HG03432 (cell line): ENCODE measurements at regions not wholly inside any gene's neighbourhood (a gene's known extent, or its start where the extent isn't known, plus 50 kb on each side); places are given as distances from the start of the nearest gene placed in this dataset.
A peak's percentile ranks its signal among the peaks of the same experiment; 100 is the strongest.

Experiments used
- ATAC-seq: cut with Tn5 transposase; IDR thresholded peaks from one replicate; pipeline ENCODE4 v1.9.1; 2021; ENCODE audit warnings: mild to moderate bottlenecking, moderate library complexity; ENCODE audit not compliant: unreplicated experiment

- ATAC-seq: no peak
Observed at GRCh38 chr2:34098256-34098655, 499.2 kb upstream of the FAM98A start.

GRCh38 chr2:34096562-34097171 lies 497.6 kb upstream of the FAM98A start:
- peak; percentile 83 for ATAC-seq

- ATAC-seq: peak; percentile 61
Observed at GRCh38 chr2:34093790-34094189, 494.7 kb upstream of the FAM98A start.

- ATAC-seq: no peak
Observed at GRCh38 chr2:34070196-34070595, 471.1 kb upstream of the FAM98A start.

DNA sequence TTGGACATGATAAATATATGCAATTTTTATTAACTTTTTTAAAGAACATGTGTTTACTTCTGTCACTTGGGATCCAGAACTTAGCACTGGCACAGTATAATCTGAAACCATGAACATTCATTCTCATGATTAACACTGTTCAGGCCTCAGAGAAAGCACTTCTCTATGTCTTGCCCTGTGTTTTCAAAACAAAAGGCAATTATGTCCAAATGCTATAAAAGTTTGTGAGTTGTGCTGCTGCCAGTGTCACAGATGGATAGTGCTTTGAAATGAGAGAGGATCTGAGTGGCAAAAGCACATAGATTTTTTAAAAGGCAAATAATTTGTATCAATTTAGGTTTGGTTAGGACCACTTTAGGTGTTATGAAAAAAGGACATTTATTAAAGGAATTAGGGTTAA lies 470.5 kb upstream of the FAM98A start:
- no peak for ATAC-seq

DNA sequence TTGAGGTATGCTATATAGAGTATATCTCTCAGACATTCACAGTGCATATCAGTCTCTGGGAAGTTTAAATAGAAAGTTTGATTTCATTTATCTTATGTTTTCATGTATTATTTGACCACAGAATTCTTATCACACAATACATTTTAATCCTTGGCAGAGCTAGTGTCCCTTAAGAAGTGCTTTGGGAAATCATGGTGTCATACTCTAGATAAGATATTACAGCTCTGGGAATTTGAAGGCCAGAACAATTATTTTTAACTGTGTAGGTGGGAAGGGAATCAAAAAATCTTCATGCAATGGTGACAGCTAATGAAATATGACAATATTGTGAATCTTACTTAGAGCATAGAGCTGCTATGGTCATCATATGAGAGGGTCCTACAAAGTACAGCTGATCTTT lies 451.3 kb upstream of the FAM98A start:
- no peak for ATAC-seq

DNA sequence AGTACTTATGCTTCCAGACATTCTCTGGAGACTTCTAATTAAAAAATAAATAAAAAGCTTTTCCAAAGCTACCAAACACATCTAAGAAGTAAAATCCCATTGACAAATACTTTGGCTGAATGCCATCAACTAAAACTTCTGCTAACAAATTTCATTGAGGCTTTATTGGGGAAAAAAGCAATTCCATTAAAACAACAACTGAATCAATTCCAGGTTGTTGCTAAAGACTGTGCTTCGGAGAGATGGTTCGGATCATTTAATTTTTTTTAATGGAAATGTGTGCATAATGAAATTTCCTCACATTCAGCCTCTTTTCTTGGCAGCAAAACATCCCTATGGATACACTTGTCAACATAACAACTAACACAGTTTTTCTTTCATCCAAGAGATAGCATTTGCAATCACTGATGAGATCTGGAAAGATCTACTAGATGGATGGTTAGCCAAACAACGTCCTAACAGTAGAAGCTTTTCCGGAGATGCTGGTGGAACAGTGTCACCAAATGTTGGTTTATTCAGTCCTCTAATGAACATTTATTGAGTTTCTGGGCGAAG lies 446.1 kb upstream of the FAM98A start:
- no peak for ATAC-seq

- no peak for ATAC-seq
Observed at GRCh38 chr2:34037886-34038285, 438.8 kb upstream of the FAM98A start.

- no peak for ATAC-seq
Observed at GRCh38 chr2:34037157-34037556, 438.1 kb upstream of the FAM98A start.

- no peak for ATAC-seq
Observed at GRCh38 chr2:34031097-34031496, 432.0 kb upstream of the FAM98A start.

- no peak for ATAC-seq
Observed at GRCh38 chr2:34030273-34030672, 431.2 kb upstream of the FAM98A start.

GRCh38 chr2:34029073-34029472 lies 430.0 kb upstream of the FAM98A start:
- ATAC-seq: no peak

- no peak for ATAC-seq
Observed at GRCh38 chr2:34025196-34025595, 426.1 kb upstream of the FAM98A start.

GRCh38 chr2:34012715-34013302 lies 413.7 kb upstream of the FAM98A start:
- peak; percentile 88 for ATAC-seq

- ATAC-seq: no peak
Observed at GRCh38 chr2:34011684-34012083, 412.6 kb upstream of the FAM98A start.

- ATAC-seq: no peak
Observed at GRCh38 chr2:34005901-34006300, 406.8 kb upstream of the FAM98A start.

- no peak for ATAC-seq
Observed at GRCh38 chr2:34004936-34005335, 405.8 kb upstream of the FAM98A start.

DNA sequence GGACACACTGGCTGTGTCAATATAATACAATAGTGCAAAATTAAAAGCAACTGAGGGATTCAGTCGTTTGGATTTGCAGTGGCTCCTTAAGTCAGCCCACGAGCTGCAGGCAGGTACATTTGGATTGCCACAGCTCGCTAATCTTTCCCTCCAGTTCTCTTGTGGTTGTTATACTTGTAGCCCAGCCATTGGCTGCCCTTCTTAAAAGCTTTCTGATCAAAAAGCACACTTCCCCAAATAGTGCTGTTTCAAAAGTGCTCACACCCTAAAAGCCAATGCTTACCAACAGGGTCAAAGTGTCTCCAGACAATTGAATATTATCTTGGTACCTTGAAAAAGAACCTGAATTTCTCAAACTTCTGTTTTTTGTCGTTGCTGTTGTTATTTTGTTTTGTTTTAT lies 404.7 kb upstream of the FAM98A start:
- no peak for ATAC-seq

DNA sequence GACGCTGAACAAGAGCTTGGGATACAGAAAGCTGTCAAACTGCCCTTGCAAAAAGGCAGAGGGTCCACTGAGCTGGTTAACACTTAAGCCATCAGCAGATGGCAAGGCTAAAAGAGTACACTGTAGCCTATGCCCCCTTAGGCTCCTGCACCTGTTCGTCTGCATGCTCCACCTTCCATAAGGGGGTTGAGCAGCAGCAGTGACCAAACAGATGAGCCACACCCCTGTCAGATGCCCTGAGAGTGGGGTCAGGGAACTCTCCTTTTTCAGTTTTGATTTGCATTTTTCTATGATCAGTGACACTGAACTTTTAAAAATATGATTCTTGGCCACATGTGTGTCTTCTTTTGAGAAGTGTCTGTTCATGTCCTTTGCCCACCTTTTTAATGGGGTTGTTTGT lies 402.5 kb upstream of the FAM98A start:
- no peak for ATAC-seq

- ATAC-seq: no peak
Observed at GRCh38 chr2:33984131-33984530, 385.0 kb upstream of the FAM98A start.

GRCh38 chr2:33978471-33978870 lies 379.4 kb upstream of the FAM98A start:
- no peak for ATAC-seq

DNA sequence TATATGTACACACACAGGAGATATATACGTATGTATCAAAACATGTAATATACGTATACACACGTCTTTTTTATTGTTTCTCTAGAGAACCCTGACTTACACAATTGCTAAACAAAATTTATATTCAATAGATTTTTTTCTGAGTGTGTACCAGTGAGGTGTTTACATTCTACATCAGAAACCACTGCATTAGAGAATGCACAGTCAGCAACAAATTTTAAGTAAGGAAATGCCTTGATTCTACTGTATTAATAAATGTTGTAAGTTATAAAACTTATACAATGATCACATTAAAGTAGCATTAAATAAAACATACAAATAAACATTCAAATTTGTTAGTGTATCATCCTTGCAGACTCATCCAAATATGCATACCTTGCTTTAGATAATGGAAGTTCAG lies 376.4 kb upstream of the FAM98A start:
- ATAC-seq: no peak

- no peak for ATAC-seq
Observed at GRCh38 chr2:33967103-33967502, 368.0 kb upstream of the FAM98A start.
